GM23338 (cell line): ENCODE measurements at regions not wholly inside any gene's neighbourhood (a gene's known extent, or its start where the extent isn't known, plus 50 kb on each side); places are given as distances from the start of the nearest gene placed in this dataset.

Source experiments
- ATAC-seq: fragments of 200-7000 bp; cut with Tn5 transposase; 3 replicates; pipeline ENCODE4 v1.9.1; 2020
- DNase-seq: peaks from one replicate; pipeline ENCODE4 v3.0.0-alpha.2; 2015; ENCODE audit warnings: low spot score
- H2AFZ ChIP-seq: fragments of 200-600 bp; sonication (generic); 2 replicates; pipeline ENCODE4 v1.8.0; 2016; ENCODE audit warnings: antibody characterized with exemption, mild to moderate bottlenecking, moderate library complexity
- H3F3A ChIP-seq: fragments of 200-600 bp; sonication (generic); replicated peaks from 2 replicates; pipeline ENCODE4 v1.8.0; 2017; ENCODE audit warnings: antibody characterized with exemption, mixed run types, low read depth
- H3K27ac ChIP-seq: fragments of 200-600 bp; sonication (generic); 2 replicates; pipeline ENCODE4 v1.6.1; 2016; ENCODE audit warnings: low read depth
- H3K27me3 ChIP-seq: fragments of 200-600 bp; sonication (generic); 2 replicates; pipeline ENCODE4 v1.8.0; 2016; ENCODE audit warnings: mild to moderate bottlenecking, mixed run types, moderate library complexity; ENCODE audit not compliant: insufficient read depth
- H3K36me3 ChIP-seq: fragments of 200-600 bp; sonication (generic); 2 replicates; pipeline ENCODE4 v1.8.0; 2016; ENCODE audit warnings: mild to moderate bottlenecking; ENCODE audit not compliant: insufficient read depth
- H3K4me1 ChIP-seq: fragments of 200-600 bp; sonication (generic); 2 replicates; pipeline ENCODE4 v1.8.0; 2016; ENCODE audit warnings: mild to moderate bottlenecking, moderate library complexity; ENCODE audit not compliant: insufficient read depth
- H3K4me2 ChIP-seq: fragments of 200-600 bp; sonication (generic); 2 replicates; pipeline ENCODE4 v1.7.1; 2017; ENCODE audit warnings: mixed run types
- H3K4me3 ChIP-seq: fragments of 200-600 bp; sonication (generic); 2 replicates; pipeline ENCODE4 v1.6.1; 2016; ENCODE audit warnings: mixed run types
- H3K79me2 ChIP-seq: fragments of 200-600 bp; sonication (generic); replicated peaks from 2 replicates; pipeline ENCODE4 v1.8.0; 2017; ENCODE audit warnings: mild to moderate bottlenecking; ENCODE audit not compliant: insufficient read depth
- H3K9me2 ChIP-seq: fragments of 200-600 bp; sonication (generic); 2 replicates; pipeline ENCODE4 v1.8.0; 2017; ENCODE audit not compliant: insufficient read depth
- H4K20me1 ChIP-seq: fragments of 200-600 bp; sonication (generic); replicated peaks from 2 replicates; pipeline ENCODE4 v1.8.0; 2017; ENCODE audit warnings: mild to moderate bottlenecking; ENCODE audit not compliant: insufficient read depth
- H3K27ac Mint-ChIP-seq: 2 replicates; pipeline ENCODE4 v1.8.0; 2020; ENCODE audit warnings: inconsistent platforms, mild to moderate bottlenecking, moderate library complexity, mixed read lengths
- H3K27me3 Mint-ChIP-seq: 3 replicates; pipeline ENCODE4 v1.8.0; 2022; ENCODE audit warnings: low read depth, mild to moderate bottlenecking, moderate library complexity, mixed read lengths, inconsistent platforms; ENCODE audit not compliant: insufficient read depth, poor library complexity
- H3K36me3 Mint-ChIP-seq: 3 replicates; pipeline ENCODE4 v1.8.0; 2021; ENCODE audit warnings: low read depth, mild to moderate bottlenecking, inconsistent platforms, moderate library complexity, mixed read lengths
- H3K4me1 Mint-ChIP-seq: 3 replicates; pipeline ENCODE4 v1.8.0; 2020; ENCODE audit warnings: mild to moderate bottlenecking, inconsistent platforms, mixed read lengths
- H3K4me3 Mint-ChIP-seq: 3 replicates; pipeline ENCODE4 v1.8.0; 2021; ENCODE audit warnings: moderate library complexity, mild to moderate bottlenecking, inconsistent platforms, mixed read lengths
- H3K9me3 Mint-ChIP-seq: 3 replicates; pipeline ENCODE4 v1.8.0; 2020; ENCODE audit warnings: moderate library complexity, mild to moderate bottlenecking, inconsistent platforms, mixed read lengths
- CREB1 ChIP-seq: fragments of 250-450 bp; sonication (Bioruptor Pico); IDR thresholded peaks from 2 replicates; pipeline ENCODE4 v1.5.0; 2020; ENCODE audit warnings: low read depth, mild to moderate bottlenecking, moderate library complexity
- EZH2 ChIP-seq: fragments of 200-600 bp; sonication (generic); IDR thresholded peaks from one replicate; pipeline ENCODE4 v1.8.0; 2017; ENCODE audit warnings: antibody characterized with exemption, mild to moderate bottlenecking, low read depth; ENCODE audit not compliant: unreplicated experiment
- EZH2phosphoT487 ChIP-seq: fragments of 200-600 bp; sonication (generic); IDR thresholded peaks from one replicate; pipeline ENCODE4 v1.8.1; 2018; ENCODE audit warnings: antibody characterized with exemption; ENCODE audit not compliant: unreplicated experiment
- JUNB ChIP-seq: IDR thresholded peaks from one replicate; pipeline ENCODE4 v1.6.1; 2016; ENCODE audit warnings: antibody characterized with exemption; ENCODE audit not compliant: unreplicated experiment
- POLR2AphosphoS5 ChIP-seq: IDR thresholded peaks from 2 replicates; pipeline ENCODE4 v1.6.1; 2016; ENCODE audit warnings: antibody characterized with exemption, low read depth
- ZNF114 ChIP-seq: fragments of 250-450 bp; sonication (Bioruptor Pico); IDR thresholded peaks from 2 replicates; pipeline ENCODE4 v1.5.0; 2020; ENCODE audit warnings: mild to moderate bottlenecking, moderate library complexity
- ZNF331 ChIP-seq: fragments of 250-450 bp; sonication (Bioruptor Pico); IDR thresholded peaks from 2 replicates; pipeline ENCODE4 v1.5.0; 2020; ENCODE audit warnings: low read depth, mild to moderate bottlenecking, moderate library complexity
- ZNF462 ChIP-seq: fragments of 250-450 bp; sonication (Bioruptor Pico); IDR thresholded peaks from 2 replicates; pipeline ENCODE4 v1.5.0; 2020; ENCODE audit warnings: mild to moderate bottlenecking, moderate library complexity
- TF ChIP-seq, protein P1 (sequence below), 2 experiments: fragments of 200-600 bp in 1 of 2; sonication (generic) in 1 of 2; conservative IDR thresholded peaks; 2 replicates each; pipeline versions ENCODE4 v1.5.1 to v1.6.1; 2016 to 2017; ENCODE audit warnings: antibody characterized with exemption in 2 of 2, low read depth in 2 of 2, mild to moderate bottlenecking in 2 of 2, moderate library complexity in 1 of 2
- TF ChIP-seq, protein P2 (sequence below): IDR thresholded peaks from 2 replicates; pipeline ENCODE4 v1.6.1; 2016; ENCODE audit warnings: antibody characterized with exemption

- TF ChIP-seq ZNF462 (CRISPR knock-in tag) (no peak), EZH2 (no peak), EZH2phosphoT487 (no peak), ZNF331 (CRISPR knock-in tag) (no peak), JUNB (no peak), CREB1 (CRISPR knock-in tag) (no peak), ZNF114 (no peak)
- TF ChIP-seq, protein P1, sequence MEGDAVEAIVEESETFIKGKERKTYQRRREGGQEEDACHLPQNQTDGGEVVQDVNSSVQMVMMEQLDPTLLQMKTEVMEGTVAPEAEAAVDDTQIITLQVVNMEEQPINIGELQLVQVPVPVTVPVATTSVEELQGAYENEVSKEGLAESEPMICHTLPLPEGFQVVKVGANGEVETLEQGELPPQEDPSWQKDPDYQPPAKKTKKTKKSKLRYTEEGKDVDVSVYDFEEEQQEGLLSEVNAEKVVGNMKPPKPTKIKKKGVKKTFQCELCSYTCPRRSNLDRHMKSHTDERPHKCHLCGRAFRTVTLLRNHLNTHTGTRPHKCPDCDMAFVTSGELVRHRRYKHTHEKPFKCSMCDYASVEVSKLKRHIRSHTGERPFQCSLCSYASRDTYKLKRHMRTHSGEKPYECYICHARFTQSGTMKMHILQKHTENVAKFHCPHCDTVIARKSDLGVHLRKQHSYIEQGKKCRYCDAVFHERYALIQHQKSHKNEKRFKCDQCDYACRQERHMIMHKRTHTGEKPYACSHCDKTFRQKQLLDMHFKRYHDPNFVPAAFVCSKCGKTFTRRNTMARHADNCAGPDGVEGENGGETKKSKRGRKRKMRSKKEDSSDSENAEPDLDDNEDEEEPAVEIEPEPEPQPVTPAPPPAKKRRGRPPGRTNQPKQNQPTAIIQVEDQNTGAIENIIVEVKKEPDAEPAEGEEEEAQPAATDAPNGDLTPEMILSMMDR (conservative IDR thresholded peaks at IDR 0.05; ENCODE audit: low read depth in 2 of 2), result no peak
These were observed 606.6 kb downstream of the MED13L start (continued) for GRCh38 chr12:115670869-115671268.

- Histone ChIP-seq H3K4me2 (no peak overlapping the region), H3F3A (no peaks in the 10 kb centered on the region), H3K4me1 (peaks cover 9% of the 10 kb centered on the region), H3K36me3 (no peaks in the 10 kb centered on the region), H3K27ac (no peak overlapping the region), H2AFZ (no peak overlapping the region), H3K79me2 (no peaks in the 10 kb centered on the region), H4K20me1 (no peaks in the 10 kb centered on the region), H3K9me2 (peaks cover 13% of the 10 kb centered on the region; the same call in 1 of the 2 replicates), H3K4me3 (no peak overlapping the region), H3K27me3 (no peaks in the 10 kb centered on the region)
- no peak for ATAC-seq
- no peak for TF ChIP-seq ZNF114
- TF ChIP-seq ZNF331 (CRISPR knock-in tag), result no peak
- no peak for TF ChIP-seq POLR2AphosphoS5
- TF ChIP-seq CREB1 (CRISPR knock-in tag), result no peak
- TF ChIP-seq, protein P1 (conservative IDR thresholded peaks at IDR 0.05; ENCODE audit: low read depth in 2 of 2), result no peak
- TF ChIP-seq, protein P2, sequence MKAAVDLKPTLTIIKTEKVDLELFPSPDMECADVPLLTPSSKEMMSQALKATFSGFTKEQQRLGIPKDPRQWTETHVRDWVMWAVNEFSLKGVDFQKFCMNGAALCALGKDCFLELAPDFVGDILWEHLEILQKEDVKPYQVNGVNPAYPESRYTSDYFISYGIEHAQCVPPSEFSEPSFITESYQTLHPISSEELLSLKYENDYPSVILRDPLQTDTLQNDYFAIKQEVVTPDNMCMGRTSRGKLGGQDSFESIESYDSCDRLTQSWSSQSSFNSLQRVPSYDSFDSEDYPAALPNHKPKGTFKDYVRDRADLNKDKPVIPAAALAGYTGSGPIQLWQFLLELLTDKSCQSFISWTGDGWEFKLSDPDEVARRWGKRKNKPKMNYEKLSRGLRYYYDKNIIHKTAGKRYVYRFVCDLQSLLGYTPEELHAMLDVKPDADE, result no peak
- Mint-ChIP-seq H3K27me3 (no peaks in the 10 kb centered on the region), H3K4me1 (peaks cover 5% of the 10 kb centered on the region; the same call in 2 of the 3 replicates), H3K4me3 (no peak overlapping the region), H3K27ac (no peak overlapping the region), H3K36me3 (peaks cover 3% of the 10 kb centered on the region; the same call in 1 of the 3 replicates), H3K9me3 (no peaks in the 10 kb centered on the region)
- DNase-seq, result no peak
These were observed 610.4 kb downstream of the MED13L start for GRCh38 chr12:115667116-115667515.
